Mesenchymal stem cell (in vitro differentiated cells and primary cell): ENCODE measurements at regions not wholly inside any gene's neighbourhood (a gene's known extent, or its start where the extent isn't known, plus 50 kb on each side); places are given as distances from the start of the nearest gene placed in this dataset.

Experiments
- DNase-seq: peaks from one replicate; pipeline ENCODE4 v3.0.0-alpha.2; 2013
- H2AFZ ChIP-seq: one replicate; pipeline ENCODE4 v1.6.1; 2013; ENCODE audit warnings: low read depth, mild to moderate bottlenecking, control low read depth, inconsistent platforms, low read length, moderate library complexity
- H2AK5ac ChIP-seq: 2 replicates; pipeline ENCODE4 v1.6.1; 2013; ENCODE audit warnings: low read length, moderate library complexity, mild to moderate bottlenecking, inconsistent platforms; ENCODE audit not compliant: severe bottlenecking
- H2BK120ac ChIP-seq: one replicate; pipeline ENCODE4 v1.6.1; 2013; ENCODE audit warnings: low read depth, mild to moderate bottlenecking, inconsistent platforms, low read length, moderate library complexity
- H2BK12ac ChIP-seq, 2 experiments: one replicate each; pipeline ENCODE4 v1.6.1; 2013; ENCODE audit warnings: inconsistent platforms in 2 of 2, low read length in 2 of 2, mild to moderate bottlenecking in 2 of 2, moderate library complexity in 2 of 2, control low read depth in 1 of 2
- H2BK15ac ChIP-seq: one replicate; pipeline ENCODE4 v1.6.1; 2013; ENCODE audit warnings: mild to moderate bottlenecking, low read depth, inconsistent platforms; ENCODE audit not compliant: poor library complexity, severe bottlenecking
- H2BK5ac ChIP-seq: 2 replicates; pipeline ENCODE4 v1.6.1; 2013; ENCODE audit warnings: low read depth, mild to moderate bottlenecking, low read length, control low read depth, inconsistent platforms; ENCODE audit not compliant: poor library complexity, severe bottlenecking
- H3K14ac ChIP-seq, 2 experiments: one replicate each; pipeline ENCODE4 v1.6.1; 2013; ENCODE audit warnings: inconsistent platforms in 2 of 2, low read length in 2 of 2, control low read depth in 1 of 2, mild to moderate bottlenecking in 1 of 2, moderate library complexity in 1 of 2
- H3K18ac ChIP-seq, 2 experiments: one replicate each; pipeline ENCODE4 v1.6.1; 2013; ENCODE audit warnings: inconsistent platforms in 2 of 2, low read length in 2 of 2, control low read depth in 1 of 2, low read depth in 1 of 2, mild to moderate bottlenecking in 1 of 2
- H3K23ac ChIP-seq, 2 experiments: one replicate each; pipeline ENCODE4 v1.6.1; 2013; ENCODE audit warnings: inconsistent platforms in 2 of 2, low read length in 2 of 2, mild to moderate bottlenecking in 2 of 2, moderate library complexity in 2 of 2, control low read depth in 1 of 2
- H3K27ac ChIP-seq: 2 replicates; pipeline ENCODE4 v1.5.1; 2013; ENCODE audit warnings: mild to moderate bottlenecking, moderate library complexity, low read length, control low read depth, inconsistent platforms; ENCODE audit not compliant: poor library complexity, severe bottlenecking
- H3K27me3 ChIP-seq, 2 experiments: 2 replicates each; pipeline versions ENCODE4 v1.6.1 to v1.7.0; 2013; ENCODE audit warnings: low read length in 2 of 2, mild to moderate bottlenecking in 2 of 2, moderate library complexity in 2 of 2, control low read depth in 1 of 2, inconsistent platforms in 1 of 2; ENCODE audit not compliant: control insufficient read depth in 1 of 2, insufficient read depth in 1 of 2
- H3K36me3 ChIP-seq, 2 experiments: 2 replicates each; pipeline versions ENCODE4 v1.6.1 to v1.7.0; 2013; ENCODE audit warnings: low read length in 2 of 2, control low read depth in 1 of 2, inconsistent platforms in 1 of 2, low read depth in 1 of 2, mild to moderate bottlenecking in 1 of 2; ENCODE audit not compliant: insufficient read depth in 2 of 2, control insufficient read depth in 1 of 2
- H3K4ac ChIP-seq, 2 experiments: one replicate each; pipeline ENCODE4 v1.6.1; 2013; ENCODE audit warnings: inconsistent platforms in 2 of 2, low read length in 2 of 2, mild to moderate bottlenecking in 2 of 2, moderate library complexity in 2 of 2, control low read depth in 1 of 2, low read depth in 1 of 2
- H3K4me1 ChIP-seq: 2 replicates; pipeline ENCODE4 v1.6.1; 2013; ENCODE audit warnings: low read depth, low read length, control low read depth; ENCODE audit not compliant: control insufficient read depth, insufficient read depth
- H3K4me2 ChIP-seq: 2 replicates; pipeline ENCODE4 v1.6.1; 2013; ENCODE audit warnings: low read length, mild to moderate bottlenecking, inconsistent platforms; ENCODE audit not compliant: poor library complexity, severe bottlenecking
- H3K4me3 ChIP-seq, 2 experiments: 2 replicates each; pipeline versions ENCODE4 v1.5.1 to v1.7.0; 2013; ENCODE audit warnings: low read length in 2 of 2, mild to moderate bottlenecking in 2 of 2, control low read depth in 1 of 2, low read depth in 1 of 2; ENCODE audit not compliant: insufficient read depth in 1 of 2
- H3K79me1 ChIP-seq: replicated peaks from 2 replicates; pipeline ENCODE4 v1.6.1; 2013; ENCODE audit warnings: mild to moderate bottlenecking, control low read depth, low read length, inconsistent platforms; ENCODE audit not compliant: poor library complexity, severe bottlenecking
- H3K9ac ChIP-seq: 2 replicates; pipeline ENCODE4 v1.7.0; 2013; ENCODE audit warnings: mild to moderate bottlenecking, low read length, moderate library complexity
- H3K9me3 ChIP-seq: 2 replicates; pipeline ENCODE4 v1.7.0; 2013; ENCODE audit warnings: mild to moderate bottlenecking, low read length; ENCODE audit not compliant: control insufficient read depth
- H4K8ac ChIP-seq: one replicate; pipeline ENCODE4 v1.6.1; 2013; ENCODE audit warnings: inconsistent platforms, mild to moderate bottlenecking, low read length, moderate library complexity
- H4K91ac ChIP-seq: one replicate; pipeline ENCODE4 v1.6.1; 2013; ENCODE audit warnings: mild to moderate bottlenecking, low read length, inconsistent platforms
- WGBS: methylation state at CpG from one replicate; pipeline ENCODE4 v1.1.7; 2013; ENCODE audit warnings: mixed read lengths; 5-methylcytosine and 5-hydroxymethylcytosine counted together

- H2BK12ac ChIP-seq: no peak overlapping the region
- no peak overlapping the region for H3K23ac ChIP-seq
Measured at GRCh38 chr21:36551321-36551720, 71.4 kb upstream of the CLDN14 start.

GRCh38 chr21:36551731-36552433 is 72.0 kb upstream of the CLDN14 start:
- peaks cover 38 to 46% of the 10 kb centered on the region in 2 experiments for H3K27me3 ChIP-seq
- no peak overlapping the region for H3K4ac ChIP-seq
- peak overlapping the region in 1 of 2 experiments; percentile 12 for H3K4me3 ChIP-seq
- DNase-seq: no peak
- H4K91ac ChIP-seq: no peak overlapping the region
- H3K9me3 ChIP-seq: no peaks in the 10 kb centered on the region
- H2AK5ac ChIP-seq: no peak overlapping the region
- H3K79me1 ChIP-seq: no peaks in the 10 kb centered on the region
- no peaks in the 10 kb centered on the region for H3K36me3 ChIP-seq
- H3K4me2 ChIP-seq: no peak overlapping the region
- H3K14ac ChIP-seq: no peak overlapping the region
- no peak overlapping the region for H2BK120ac ChIP-seq
- H3K4me1 ChIP-seq: no peaks in the 10 kb centered on the region
- no peak overlapping the region for H4K8ac ChIP-seq
- no peak overlapping the region for H2BK5ac ChIP-seq
- no peak overlapping the region for H2BK15ac ChIP-seq
- H2BK12ac ChIP-seq: no peak overlapping the region
- H3K9ac ChIP-seq: peak overlapping the region; percentile 46
- H2AFZ ChIP-seq: no peak overlapping the region
- 76% methylated on average over 8 of the region's 10 CpGs for WGBS
- no peak overlapping the region for H3K18ac ChIP-seq
- no peak overlapping the region for H3K23ac ChIP-seq
- no peak overlapping the region for H3K27ac ChIP-seq

More at GRCh38 chr21:36551321-36551720, 71.4 kb upstream of the CLDN14 start:
- Histone ChIP-seq H4K91ac (no peak overlapping the region), H3K36me3 (no peaks in the 10 kb centered on the region), H2BK120ac (no peak overlapping the region), H3K18ac (no peak overlapping the region), H3K4ac (no peak overlapping the region), H3K9me3 (no peaks in the 10 kb centered on the region), H2AFZ (no peak overlapping the region), H3K27me3 (peaks cover 37 to 42% of the 10 kb centered on the region in 2 experiments), H3K14ac (no peak overlapping the region), H4K8ac (no peak overlapping the region), H2AK5ac (no peak overlapping the region), H3K79me1 (no peaks in the 10 kb centered on the region), H3K4me2 (no peak overlapping the region), H2BK5ac (no peak overlapping the region), H3K9ac (peak overlapping the region; percentile 46), H3K27ac (no peak overlapping the region), H2BK15ac (no peak overlapping the region), H3K4me1 (no peaks in the 10 kb centered on the region), H3K4me3 (peak overlapping the region in 1 of 2 experiments; percentile 12)
- no peak for DNase-seq
- WGBS: 86% methylated on average over 4 of the region's 4 CpGs

GRCh38 chr21:36552434-36552785 is 72.5 kb upstream of the CLDN14 start:
- Histone ChIP-seq H4K91ac (no peak overlapping the region), H3K23ac (no peak overlapping the region), H3K4me1 (no peaks in the 10 kb centered on the region), H3K9me3 (no peaks in the 10 kb centered on the region), H2AK5ac (no peak overlapping the region), H3K18ac (no peak overlapping the region), H3K9ac (no peak overlapping the region), H3K27ac (no peak overlapping the region), H3K4me2 (no peak overlapping the region), H2BK12ac (no peak overlapping the region), H3K4ac (no peak overlapping the region), H2BK15ac (no peak overlapping the region), H3K14ac (no peak overlapping the region), H3K4me3 (no peak overlapping the region), H2BK5ac (no peak overlapping the region), H3K79me1 (no peaks in the 10 kb centered on the region), H2BK120ac (no peak overlapping the region), H3K27me3 (peaks cover 41 to 44% of the 10 kb centered on the region in 2 experiments), H2AFZ (no peak overlapping the region), H3K36me3 (no peaks in the 10 kb centered on the region), H4K8ac (no peak overlapping the region)
- DNase-seq: no peak

GRCh38 chr21:36553406-36553805 is 73.5 kb upstream of the CLDN14 start:
- no peaks in the 10 kb centered on the region for H3K79me1 ChIP-seq

More at GRCh38 chr21:36553406-36553805, 73.5 kb upstream of the CLDN14 start:
- Histone ChIP-seq H2BK5ac (no peak overlapping the region), H3K4me1 (no peaks in the 10 kb centered on the region), H3K4me2 (no peak overlapping the region), H2BK15ac (no peak overlapping the region), H3K27ac (no peak overlapping the region), H3K18ac (no peak overlapping the region), H2AK5ac (no peak overlapping the region), H3K14ac (no peak overlapping the region), H3K9me3 (no peaks in the 10 kb centered on the region), H3K4me3 (no peak overlapping the region), H3K4ac (no peak overlapping the region), H4K91ac (no peak overlapping the region), H2BK120ac (no peak overlapping the region), H4K8ac (no peak overlapping the region), H3K23ac (no peak overlapping the region), H2BK12ac (no peak overlapping the region), H2AFZ (no peak overlapping the region), H3K27me3 (peaks cover 36 to 38% of the 10 kb centered on the region in 2 experiments), H3K36me3 (no peaks in the 10 kb centered on the region), H3K9ac (no peak overlapping the region)
- DNase-seq: no peak
- 85% methylated on average over 6 of the region's 6 CpGs for WGBS
